WERI-Rb-1 (cell line): ENCODE measurements at regions not wholly inside any gene's neighbourhood (a gene's known extent, or its start where the extent isn't known, plus 50 kb on each side); places are given as distances from the start of the nearest gene placed in this dataset.

ENCODE experiments used
- DNase-seq: peaks from one replicate; pipeline ENCODE4 v3.0.0-alpha.2; 2020
- H3K27ac ChIP-seq: fragments of 250-450 bp; sonication (Bioruptor Pico); 2 replicates; pipeline ENCODE4 v1.5.1; 2020; ENCODE audit warnings: mild to moderate bottlenecking, moderate library complexity
- H3K27me3 ChIP-seq: fragments of 250-450 bp; sonication (Bioruptor Pico); 2 replicates; pipeline ENCODE4 v1.5.1; 2021; ENCODE audit warnings: mild to moderate bottlenecking, low read depth, moderate library complexity; ENCODE audit not compliant: insufficient read depth, severe bottlenecking
- H3K36me3 ChIP-seq: fragments of 250-450 bp; sonication (Bioruptor Pico); 2 replicates; pipeline ENCODE4 v1.5.1; 2020; ENCODE audit warnings: mild to moderate bottlenecking, moderate library complexity
- H3K4me3 ChIP-seq: 2 replicates; pipeline ENCODE4 v1.5.1; 2011; ENCODE audit warnings: low read depth, mild to moderate bottlenecking, control low read depth, low read length
- H3K9me3 ChIP-seq: fragments of 250-450 bp; sonication (Bioruptor Pico); 2 replicates; pipeline ENCODE4 v1.5.1; 2021; ENCODE audit warnings: mild to moderate bottlenecking, moderate library complexity; ENCODE audit not compliant: severe bottlenecking
- TF ChIP-seq, protein P1 (sequence below): IDR thresholded peaks from 2 replicates; pipeline ENCODE4 v1.5.1; 2011; ENCODE audit warnings: low read depth, mild to moderate bottlenecking, control low read depth, inconsistent platforms, low read length

DNA sequence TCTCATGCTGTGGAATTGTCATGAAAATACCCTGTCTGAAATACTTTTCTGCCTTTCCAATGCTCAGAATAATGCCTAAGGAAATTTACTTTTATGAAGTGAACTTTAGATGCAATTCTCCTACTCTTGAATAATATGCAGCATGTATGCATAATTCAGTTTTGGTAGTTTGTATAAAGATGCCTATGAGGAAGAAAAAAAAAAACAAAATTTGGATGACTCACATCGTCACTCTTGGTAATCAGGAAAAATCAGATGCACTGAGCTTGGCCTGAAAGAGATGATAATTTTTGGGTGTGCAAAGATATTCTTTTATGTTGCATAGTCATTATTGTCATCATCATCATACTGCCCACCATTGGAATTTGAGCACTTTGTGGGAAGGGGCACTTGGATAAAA lies 382.1 kb downstream of the ANKRD7 start:
- TF ChIP-seq, protein P1, sequence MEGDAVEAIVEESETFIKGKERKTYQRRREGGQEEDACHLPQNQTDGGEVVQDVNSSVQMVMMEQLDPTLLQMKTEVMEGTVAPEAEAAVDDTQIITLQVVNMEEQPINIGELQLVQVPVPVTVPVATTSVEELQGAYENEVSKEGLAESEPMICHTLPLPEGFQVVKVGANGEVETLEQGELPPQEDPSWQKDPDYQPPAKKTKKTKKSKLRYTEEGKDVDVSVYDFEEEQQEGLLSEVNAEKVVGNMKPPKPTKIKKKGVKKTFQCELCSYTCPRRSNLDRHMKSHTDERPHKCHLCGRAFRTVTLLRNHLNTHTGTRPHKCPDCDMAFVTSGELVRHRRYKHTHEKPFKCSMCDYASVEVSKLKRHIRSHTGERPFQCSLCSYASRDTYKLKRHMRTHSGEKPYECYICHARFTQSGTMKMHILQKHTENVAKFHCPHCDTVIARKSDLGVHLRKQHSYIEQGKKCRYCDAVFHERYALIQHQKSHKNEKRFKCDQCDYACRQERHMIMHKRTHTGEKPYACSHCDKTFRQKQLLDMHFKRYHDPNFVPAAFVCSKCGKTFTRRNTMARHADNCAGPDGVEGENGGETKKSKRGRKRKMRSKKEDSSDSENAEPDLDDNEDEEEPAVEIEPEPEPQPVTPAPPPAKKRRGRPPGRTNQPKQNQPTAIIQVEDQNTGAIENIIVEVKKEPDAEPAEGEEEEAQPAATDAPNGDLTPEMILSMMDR, result no peak

GRCh38 chr7:118609207-118609606 lies 384.7 kb downstream of the ANKRD7 start:
- no peaks in the 10 kb centered on the region for H3K36me3 ChIP-seq
- no peak overlapping the region for H3K27ac ChIP-seq
- H3K27me3 ChIP-seq, result no peaks in the 10 kb centered on the region
- no peaks in the 10 kb centered on the region for H3K9me3 ChIP-seq
- TF ChIP-seq, protein P1, result no peak
- DNase-seq, result no peak
- no peak overlapping the region for H3K4me3 ChIP-seq

More for the DNA sequence above, 382.1 kb downstream of the ANKRD7 start:
- Histone ChIP-seq H3K9me3 (no peaks in the 10 kb centered on the region), H3K27ac (no peak overlapping the region), H3K4me3 (no peak overlapping the region), H3K36me3 (no peaks in the 10 kb centered on the region), H3K27me3 (no peaks in the 10 kb centered on the region)
- DNase-seq, result no peak

GRCh38 chr7:118615681-118616080 lies 391.2 kb downstream of the ANKRD7 start:
- Histone ChIP-seq H3K27ac (no peak overlapping the region), H3K9me3 (no peaks in the 10 kb centered on the region), H3K4me3 (no peak overlapping the region), H3K36me3 (no peaks in the 10 kb centered on the region), H3K27me3 (no peaks in the 10 kb centered on the region)
- DNase-seq, result no peak
- TF ChIP-seq, protein P1, result no peak

DNA sequence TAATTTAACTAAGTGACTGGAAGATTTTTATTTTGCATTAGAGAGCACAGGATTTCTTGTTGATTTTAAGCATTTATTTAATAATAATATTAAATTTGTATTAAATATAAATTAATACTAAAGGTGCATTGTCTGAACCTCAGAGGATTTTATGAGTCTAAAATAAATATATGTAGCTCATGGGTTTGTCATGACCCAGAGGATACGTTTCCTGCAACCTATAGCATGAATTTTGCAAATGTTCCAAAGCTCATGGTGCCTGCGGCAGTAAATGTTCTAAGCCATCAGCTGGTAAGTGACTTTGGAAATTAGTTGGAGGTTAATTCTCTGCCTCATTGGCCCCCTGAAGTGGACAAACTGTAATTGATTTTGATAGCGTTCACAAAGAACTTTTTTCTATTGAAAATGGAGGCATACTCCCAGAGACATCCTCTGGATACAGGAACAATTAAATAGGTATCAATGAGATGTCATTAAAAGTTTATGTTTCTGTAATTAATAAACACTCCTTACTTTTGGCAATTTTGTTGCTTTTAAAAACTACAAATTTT lies 397.4 kb downstream of the ANKRD7 start:
- Histone ChIP-seq H3K4me3 (no peak overlapping the region), H3K9me3 (peaks cover 2% of the 10 kb centered on the region), H3K27ac (no peak overlapping the region), H3K36me3 (no peaks in the 10 kb centered on the region), H3K27me3 (no peaks in the 10 kb centered on the region)
- no peak for DNase-seq
- TF ChIP-seq, protein P1, result no peak

- no peak overlapping the region for H3K4me3 ChIP-seq
- H3K27me3 ChIP-seq, result no peaks in the 10 kb centered on the region
- TF ChIP-seq, protein P1, result no peak
- no peaks in the 10 kb centered on the region for H3K36me3 ChIP-seq
- H3K9me3 ChIP-seq, result peaks cover 6% of the 10 kb centered on the region
- H3K27ac ChIP-seq, result no peak overlapping the region
- no peak for DNase-seq
Measured at GRCh38 chr7:118626739-118627138, 402.2 kb downstream of the ANKRD7 start.

GRCh38 chr7:118627467-118627866 lies 403.0 kb downstream of the ANKRD7 start:
- TF ChIP-seq, protein P1, result no peak
- Histone ChIP-seq H3K27me3 (no peaks in the 10 kb centered on the region), H3K27ac (no peak overlapping the region), H3K36me3 (no peaks in the 10 kb centered on the region), H3K4me3 (no peak overlapping the region), H3K9me3 (peaks cover 6% of the 10 kb centered on the region)
- DNase-seq, result no peak
